Ovary (tissue), 7 donors: ENCODE measurements at regions not wholly inside any gene's neighbourhood (a gene's known extent, or its start where the extent isn't known, plus 50 kb on each side); places are given as distances from the start of the nearest gene placed in this dataset.
A peak's percentile ranks its signal among the peaks of the same experiment; 100 is the strongest.

Experiments used
- DNase-seq, 5 donors: peaks; one replicate each; pipeline ENCODE4 v3.0.0-alpha.2; 2019 to 2020
- H3K27ac ChIP-seq, 2 donors: fragments of 200-600 bp; one replicate each; pipeline versions ENCODE4 v1.5.1 to v1.8.0; 2019 to 2022
- H3K27me3 ChIP-seq: fragments of 200-600 bp; one replicate; pipeline ENCODE4 v1.8.0; 2022
- H3K36me3 ChIP-seq: fragments of 200-600 bp; sonication (generic); one replicate; pipeline ENCODE4 v1.5.1; 2019
- H3K4me1 ChIP-seq: one replicate; pipeline ENCODE4 v1.8.1; 2013; ENCODE audit warnings: mild to moderate bottlenecking, moderate library complexity; ENCODE audit not compliant: insufficient read depth
- H3K4me3 ChIP-seq: fragments of 200-600 bp; sonication (generic); one replicate; pipeline ENCODE4 v1.5.1; 2017
- H3K9me3 ChIP-seq, 2 donors: fragments of 200-600 bp in 1 of 2; sonication (generic) in 1 of 2; one replicate each; pipeline versions ENCODE4 v1.5.1 to v1.8.1; 2013 to 2019; ENCODE audit warnings: mild to moderate bottlenecking in 1 of 2, moderate library complexity in 1 of 2
- CTCF ChIP-seq, 3 donors: fragments of 450-650 bp in 2 of 3; fragments of 200-600 bp in 1 of 3; IDR thresholded peaks; one replicate each; pipeline versions ENCODE4 v1.5.1 to v1.8.0; 2016 to 2022; ENCODE audit warnings: antibody characterized with exemption in 3 of 3, mild to moderate bottlenecking in 1 of 3
- EP300 ChIP-seq: sonication (generic); formaldehyde crosslinking; IDR thresholded peaks from one replicate; pipeline ENCODE4 v1.6.1; 2017; ENCODE audit warnings: antibody characterized with exemption
- POLR2A ChIP-seq: fragments of 450-650 bp; IDR thresholded peaks from one replicate; pipeline ENCODE4 v1.6.1; 2017; ENCODE audit warnings: antibody characterized with exemption, mild to moderate bottlenecking, moderate library complexity
- WGBS, 3 donors: extraction: QIAGEN DNeasy Blood & Tissue Kit in 1 of 3; methylation state at CpG; one replicate each; pipeline versions ENCODE4 v1.1.5 to v1.1.7; 2013 to 2017; 5-methylcytosine and 5-hydroxymethylcytosine counted together
- intact Hi-C, 4 donors: fragments of 100-400 bp; cut with DNase I; formaldehyde crosslinking; loops; one replicate each; pipeline versions ENCODE4 v1.11.0 to v1.15.1; 2022 to 2023
- donor health status: DM: no; HTN: no; CAD: no; lungs with moderate emphysema.
- donor health status: DM: no; HTN: no; CAD: no.
- donor health status: Bipolar disorder and iron deficiency.
- donor health status: DM: no; HTN: no; CAD: no.
- donor health status: DM: yes; HTN: yes; CAD: no.

- Histone ChIP-seq H3K36me3 (no peaks in the 10 kb centered on the region), H3K27me3 (no peaks in the 10 kb centered on the region), H3K9me3 (no peaks in the 10 kb centered on the region), H3K4me1 (peaks cover 14% of the 10 kb centered on the region), H3K4me3 (no peak overlapping the region), H3K27ac (no peak overlapping the region)
- intact Hi-C loops: no loop called here
- TF ChIP-seq CTCF (IDR thresholded peaks at IDR 0.05): no peak
- TF ChIP-seq POLR2A: no peak
- 51 to 89% (median 87%) methylated on average over 2 of the region's 2 CpGs for WGBS, 3 donors
- DNase-seq: no peak
Observed at GRCh38 chr12:75710361-75711069, 199.1 kb upstream of the KRR1 start.

GRCh38 chr12:75709503-75709902 is 198.1 kb upstream of the KRR1 start:
- intact Hi-C loops: no loop called here
- no peak overlapping the region for H3K4me3 ChIP-seq
- peak in 2 of 5 donors; percentile 13 to 26 for DNase-seq
- peaks cover 14% of the 10 kb centered on the region for H3K4me1 ChIP-seq
- no peak overlapping the region for H3K27ac ChIP-seq
- WGBS, 3 donors: 14 to 22% (median 19%) methylated on average over 2 of the region's 2 CpGs
- TF ChIP-seq POLR2A: no peak
- TF ChIP-seq CTCF (IDR thresholded peaks at IDR 0.05): no peak
- TF ChIP-seq EP300: no peak
- H3K27me3 ChIP-seq: no peaks in the 10 kb centered on the region
- no peaks in the 10 kb centered on the region for H3K9me3 ChIP-seq
- H3K36me3 ChIP-seq: no peaks in the 10 kb centered on the region

GRCh38 chr12:75708802-75709201 is 197.4 kb upstream of the KRR1 start:
- peaks cover 14% of the 10 kb centered on the region for H3K4me1 ChIP-seq
- WGBS, 3 donors: 24 to 48% (median 29%) methylated on average over 1 of the region's 1 CpG
- no peak overlapping the region for H3K4me3 ChIP-seq
- no peak for TF ChIP-seq CTCF (IDR thresholded peaks at IDR 0.05)
- no peak for TF ChIP-seq EP300
- TF ChIP-seq POLR2A: no peak
- no peak for DNase-seq
- intact Hi-C loops: no loop called here
- H3K27me3 ChIP-seq: no peaks in the 10 kb centered on the region
- no peak overlapping the region for H3K27ac ChIP-seq
- no peaks in the 10 kb centered on the region for H3K9me3 ChIP-seq
- no peaks in the 10 kb centered on the region for H3K36me3 ChIP-seq

GRCh38 chr12:75707983-75708382 is 196.6 kb upstream of the KRR1 start:
- H3K27ac ChIP-seq: no peak overlapping the region
- no peak for TF ChIP-seq CTCF (IDR thresholded peaks at IDR 0.05)
- TF ChIP-seq EP300: no peak
- TF ChIP-seq POLR2A: no peak
- H3K4me3 ChIP-seq: no peak overlapping the region
- intact Hi-C loops: no loop called here
- no peak for DNase-seq
- H3K36me3 ChIP-seq: no peaks in the 10 kb centered on the region
- H3K9me3 ChIP-seq: no peaks in the 10 kb centered on the region
- 60 to 64% (median 64%) methylated on average over 3 of the region's 3 CpGs for WGBS, 3 donors
- peaks cover 14% of the 10 kb centered on the region for H3K4me1 ChIP-seq
- no peaks in the 10 kb centered on the region for H3K27me3 ChIP-seq
